ENCODE measurements at regions not wholly inside any gene's neighbourhood (a gene's known extent, or its start where the extent isn't known, plus 50 kb on each side); places are given as distances from the start of the nearest gene placed in this dataset.

DNA sequence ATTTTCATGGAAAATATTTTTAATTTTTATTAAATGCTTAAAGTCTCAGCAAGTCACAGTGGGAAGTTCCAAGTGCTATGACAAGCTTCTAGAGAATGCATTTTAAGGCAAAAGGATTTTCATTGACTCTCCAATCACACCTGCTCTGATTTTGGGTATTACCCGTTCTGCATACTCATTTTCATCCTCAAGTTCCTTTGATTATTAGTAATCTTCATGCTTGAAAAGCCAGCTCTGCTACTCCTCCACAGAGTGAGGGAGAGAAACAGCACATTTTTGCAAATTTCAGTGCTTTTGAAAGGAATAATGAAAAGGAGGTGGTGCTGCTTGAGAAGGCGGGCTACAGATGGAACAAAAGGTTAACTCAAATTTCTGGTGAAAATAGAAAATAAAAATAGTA, 450.7 kb downstream of the NSUN3 start:
- DNase-seq: no peak

DNA sequence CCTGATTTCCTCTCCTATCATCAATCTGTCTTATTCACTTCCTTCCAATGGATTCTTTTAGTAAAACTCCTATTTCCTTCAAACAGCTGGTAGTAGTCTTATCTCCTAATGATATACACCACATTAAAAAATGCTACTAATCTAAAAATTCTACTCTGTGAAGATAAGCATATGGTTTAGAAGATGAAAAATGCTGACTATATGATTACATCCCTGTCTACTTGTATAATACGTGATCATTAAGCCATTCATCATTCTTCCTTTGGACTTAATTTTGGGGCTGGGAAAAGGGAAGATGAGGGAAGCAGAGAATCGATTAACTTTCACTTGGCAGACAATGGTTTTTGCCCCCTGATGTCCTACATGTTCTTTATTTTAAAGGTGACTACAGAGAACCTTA, 453.1 kb downstream of the NSUN3 start:
- no peak for DNase-seq

DNA sequence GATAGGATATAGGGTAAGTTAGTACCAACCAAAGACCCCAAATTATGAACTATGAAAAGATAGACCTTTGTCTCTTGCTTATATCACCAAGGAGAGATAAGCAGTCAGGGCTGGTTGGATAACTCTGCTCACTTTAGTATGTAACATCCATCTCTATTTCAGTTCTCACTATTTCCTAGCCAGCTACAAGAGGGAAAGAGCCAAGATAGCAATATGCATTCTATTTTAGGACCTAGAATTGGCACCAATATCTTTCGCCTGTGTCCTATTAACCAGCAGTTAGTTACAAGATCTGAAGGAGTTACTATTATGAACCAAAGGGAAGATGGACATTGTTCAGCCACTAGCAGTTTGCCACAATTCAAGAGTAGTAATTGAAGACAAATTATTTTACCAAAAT, 457.5 kb downstream of the NSUN3 start:
- no peak for DNase-seq

DNA sequence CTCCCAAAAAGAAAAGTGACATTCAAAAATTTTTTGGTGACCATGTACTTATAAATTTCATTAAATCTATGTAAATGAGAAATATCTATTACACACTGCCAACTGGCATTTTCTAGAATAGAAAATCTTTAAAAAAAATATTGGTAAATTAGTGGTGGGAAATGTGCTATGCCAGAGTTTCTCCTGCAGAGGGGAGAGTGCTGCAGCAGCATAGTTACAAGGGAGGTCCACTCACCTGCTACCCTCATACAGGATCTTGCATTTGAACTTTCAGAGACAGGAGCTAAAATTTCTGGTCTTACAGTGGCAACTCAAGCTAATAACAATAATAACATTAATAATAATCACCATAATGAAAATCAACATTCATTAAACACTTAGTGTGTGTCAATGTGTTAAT, 459.6 kb downstream of the NSUN3 start:
- DNase-seq: no peak

DNA sequence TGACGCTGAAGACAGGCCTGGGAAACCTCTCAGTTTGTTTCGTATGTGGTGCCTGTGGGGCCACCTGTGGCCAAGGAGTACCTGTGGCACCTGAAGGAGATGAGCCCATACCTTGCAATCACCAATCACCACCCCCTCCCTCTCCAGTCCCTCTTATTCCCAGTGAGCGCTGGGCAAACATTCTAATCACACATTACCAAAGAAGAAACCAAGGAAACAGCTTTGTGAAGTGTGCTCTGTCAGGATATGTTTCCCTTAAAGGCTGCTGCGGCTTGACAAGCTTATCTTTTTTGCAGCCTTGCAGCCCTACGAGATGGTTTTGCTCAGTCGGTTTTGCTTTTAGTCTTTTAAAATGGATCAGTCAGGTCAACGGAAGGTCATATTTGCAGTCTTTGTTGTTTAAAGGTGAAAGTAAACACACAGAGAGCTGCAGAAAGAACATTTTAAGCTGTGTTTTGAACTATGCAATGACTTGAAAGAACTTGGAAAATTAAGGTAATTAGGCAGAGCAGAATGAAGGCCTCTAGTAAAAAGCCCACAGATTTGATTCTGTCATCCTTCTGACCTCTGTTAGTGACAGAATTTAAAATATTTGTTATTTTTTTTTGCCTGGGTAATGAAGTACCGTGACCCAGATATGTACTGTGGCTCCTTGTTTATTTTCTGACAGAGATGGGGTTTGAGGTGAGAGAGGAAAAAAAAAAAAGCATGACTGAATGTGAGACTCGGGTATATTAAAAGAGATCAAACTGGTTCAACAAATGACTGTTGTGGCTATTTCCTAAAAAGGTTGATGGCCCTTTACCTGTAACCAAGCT, 461.4 kb downstream of the NSUN3 start:
- DNase-seq: no peak

DNA sequence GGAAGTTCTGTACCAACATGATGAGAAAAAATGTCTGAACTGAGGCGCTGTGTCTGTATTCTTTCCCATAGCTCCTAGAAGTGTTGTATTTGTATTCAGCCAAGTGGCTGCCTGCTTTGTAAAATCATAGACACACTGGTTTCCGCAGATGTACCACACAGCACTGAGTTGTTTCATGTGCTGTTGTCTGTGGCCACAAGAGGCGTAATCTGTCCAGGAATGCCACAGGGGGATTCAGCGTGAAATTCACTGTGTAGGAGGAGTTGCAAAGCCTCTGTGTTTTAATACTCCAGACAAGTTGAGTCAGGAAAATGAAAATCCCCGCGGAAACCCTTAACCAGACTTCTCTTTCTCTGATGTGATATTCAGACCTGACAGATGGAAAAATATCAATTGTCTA, 462.2 kb downstream of the NSUN3 start:
- no peak for DNase-seq

DNA sequence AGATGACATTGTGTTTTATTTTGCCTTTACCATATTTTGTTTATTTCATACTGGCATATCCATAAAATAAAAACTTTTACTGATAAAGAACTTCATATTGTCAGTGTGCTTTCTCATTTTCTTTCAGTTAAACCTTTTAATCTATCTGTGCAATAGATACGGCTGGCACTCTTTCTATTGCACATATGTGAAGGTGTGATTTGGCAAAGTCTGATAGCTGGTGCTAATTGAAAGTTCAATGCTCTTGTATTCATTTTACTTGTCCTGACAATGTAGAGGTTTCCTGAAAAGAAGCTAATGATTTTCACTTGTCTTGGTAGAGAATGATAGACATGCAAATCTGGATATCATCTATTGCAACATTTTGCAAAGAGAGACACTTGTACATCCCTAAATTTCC, 467.0 kb downstream of the NSUN3 start:
- DNase-seq: no peak

DNA sequence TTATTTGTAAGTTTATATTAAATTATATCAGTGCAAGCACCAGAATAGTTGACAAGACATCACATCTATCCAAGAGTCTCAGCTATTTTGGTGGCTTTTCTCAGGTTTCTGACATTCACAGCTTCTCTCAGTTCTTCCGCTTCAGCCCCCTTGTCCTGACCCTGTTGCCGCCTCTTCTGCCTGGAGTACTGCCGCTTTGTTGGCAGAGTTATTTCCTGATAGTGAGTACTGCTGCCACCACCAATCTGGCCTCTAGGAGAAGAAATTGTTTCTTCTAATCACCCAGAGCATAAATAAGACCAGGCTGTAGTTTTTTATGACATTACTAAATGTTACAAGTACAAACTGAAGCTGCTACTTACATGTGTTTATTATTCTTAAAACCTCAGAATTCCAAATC, 470.1 kb downstream of the NSUN3 start:
- DNase-seq: no peak

DNA sequence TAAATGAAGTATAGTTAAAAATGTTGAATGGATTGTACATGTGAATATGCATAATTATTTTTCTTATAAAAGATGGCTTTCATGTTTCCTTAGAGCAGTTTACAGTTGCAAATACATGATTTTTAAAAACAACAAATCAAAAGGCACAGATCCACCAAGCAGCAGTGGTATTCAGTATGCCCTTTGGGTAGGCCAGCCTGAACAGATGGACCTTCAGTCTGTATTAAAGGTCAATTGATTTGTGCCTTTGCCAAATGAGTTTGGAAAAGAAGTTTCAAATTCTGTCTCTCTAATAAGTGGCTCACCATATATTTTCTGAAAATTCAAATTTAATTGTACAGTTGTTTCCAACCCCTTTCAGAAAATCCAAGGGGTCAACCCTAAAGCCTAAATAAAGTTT, 477.1 kb downstream of the NSUN3 start:
- DNase-seq: no peak

DNA sequence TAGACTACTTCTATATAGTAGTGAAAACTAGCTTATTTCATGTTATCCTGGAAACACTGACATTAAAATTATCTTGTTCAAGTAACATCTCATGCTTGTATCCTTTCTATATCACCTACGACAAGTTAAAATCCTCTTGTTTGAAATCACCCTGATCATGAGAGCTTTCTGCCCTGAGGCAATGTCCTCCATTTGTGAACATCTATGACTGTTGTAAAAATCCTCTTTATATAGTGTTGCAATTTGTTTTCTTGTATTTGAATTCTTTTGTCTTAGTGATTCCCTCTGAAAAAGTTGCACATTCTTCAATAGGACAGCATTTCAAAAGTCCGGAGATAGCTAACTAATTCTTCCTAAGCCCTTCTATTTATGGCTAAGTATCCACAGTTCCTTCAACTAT, 480.3 kb downstream of the NSUN3 start:
- DNase-seq: no peak

DNA sequence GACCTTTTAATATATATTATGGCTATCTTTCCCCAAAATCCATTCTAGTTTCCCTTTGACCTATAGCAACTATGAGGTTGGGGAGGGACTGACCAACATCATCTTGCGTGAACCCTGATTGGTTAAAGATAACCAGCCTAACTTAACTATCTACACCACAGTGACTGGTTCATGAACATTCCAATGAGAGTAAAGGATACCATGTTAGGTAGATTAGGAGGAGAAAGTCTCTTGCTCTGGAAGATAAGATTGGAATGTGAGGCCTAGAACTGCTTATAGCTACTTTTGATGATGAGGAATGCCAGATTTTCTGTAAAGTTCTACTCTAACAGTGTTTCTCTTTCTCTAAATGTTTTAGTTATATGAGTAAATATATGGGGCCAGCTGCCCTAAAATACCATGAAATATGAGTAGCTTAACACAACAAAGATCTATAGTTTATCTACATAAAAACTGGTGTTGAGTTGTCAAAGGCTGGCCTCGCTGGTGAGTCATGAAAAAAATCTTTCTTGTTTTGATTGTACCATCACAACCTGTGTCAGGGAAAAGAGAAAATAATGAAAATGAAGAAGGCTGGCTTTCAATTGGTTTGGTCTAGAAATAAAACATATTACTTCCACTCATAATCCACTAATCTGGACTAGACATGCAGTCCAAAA, 481.4 kb downstream of the NSUN3 start:
- no peak for DNase-seq

DNA sequence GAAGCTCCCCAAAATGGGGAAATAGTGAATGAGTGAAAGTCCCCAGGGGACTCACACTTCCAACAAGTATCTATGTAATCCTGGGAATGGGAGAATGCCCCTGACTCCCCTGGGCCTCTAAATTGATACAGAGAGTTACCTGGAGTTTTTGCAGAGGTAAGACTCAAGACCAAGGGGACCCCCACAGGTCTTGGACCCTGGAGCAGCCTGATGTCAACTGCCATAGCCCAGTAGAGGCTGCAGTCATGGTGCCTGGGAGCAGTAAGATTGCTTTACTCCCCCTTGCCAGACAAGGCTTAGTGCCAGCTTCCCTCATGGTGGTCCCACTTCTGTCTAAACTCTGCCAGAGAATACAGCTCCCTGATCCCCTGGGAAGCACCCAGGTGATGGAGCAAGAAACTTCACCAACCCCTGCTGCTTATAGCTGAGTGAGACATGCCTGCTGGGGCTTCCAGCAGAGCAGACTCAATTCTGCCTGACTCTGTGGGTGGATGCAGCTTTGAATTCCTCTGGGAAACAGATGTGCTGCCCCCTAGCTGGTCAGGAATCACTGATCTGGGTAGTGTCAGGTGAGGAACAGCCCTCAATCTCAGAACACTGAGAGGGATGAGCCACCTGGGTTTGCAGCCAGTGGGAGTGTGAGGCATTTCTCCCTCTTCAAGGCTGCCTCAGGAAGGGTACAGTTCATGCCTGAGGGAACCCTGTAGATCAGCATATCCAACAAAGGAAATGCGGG, 485.9 kb downstream of the NSUN3 start:
- no peak for DNase-seq

DNA sequence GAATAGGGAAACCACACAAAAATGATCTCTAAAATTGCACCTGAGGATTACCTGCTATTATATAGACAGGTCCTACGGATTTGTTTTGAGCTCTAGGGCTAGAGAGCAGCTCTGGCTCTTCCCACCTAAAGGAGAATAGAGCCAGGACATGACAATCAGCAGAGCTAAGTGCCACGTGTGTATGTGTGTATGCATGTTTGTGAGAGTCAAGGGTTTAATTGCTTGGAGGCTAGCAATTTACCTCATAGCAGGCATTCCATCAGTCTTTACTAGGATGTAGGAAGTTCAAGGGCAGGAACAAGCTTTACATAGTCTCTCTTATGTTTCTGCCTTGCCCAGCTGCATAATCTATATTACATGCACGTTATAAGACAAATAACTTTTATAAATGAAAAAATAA, 498.2 kb downstream of the NSUN3 start:
- no peak for DNase-seq

DNA sequence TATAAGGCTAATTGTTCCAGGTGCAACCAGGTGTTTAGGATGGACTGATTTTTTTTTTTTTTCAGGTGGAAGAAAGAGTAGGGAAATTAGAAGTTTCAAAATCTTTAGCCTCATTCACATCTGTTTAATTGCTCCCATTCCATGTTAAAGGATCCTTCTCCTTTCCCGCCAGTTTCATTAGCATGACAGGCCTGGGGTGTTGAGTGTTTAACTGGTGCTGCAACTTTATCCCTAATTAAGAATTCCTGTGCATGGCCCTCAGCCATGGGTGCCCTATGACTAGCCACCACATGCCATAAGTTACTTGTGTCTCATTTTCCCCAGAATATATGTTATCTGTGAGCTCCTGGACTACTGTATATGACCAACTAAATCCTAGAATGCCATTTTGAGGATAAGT, 501.4 kb downstream of the NSUN3 start:
- DNase-seq: no peak

DNA sequence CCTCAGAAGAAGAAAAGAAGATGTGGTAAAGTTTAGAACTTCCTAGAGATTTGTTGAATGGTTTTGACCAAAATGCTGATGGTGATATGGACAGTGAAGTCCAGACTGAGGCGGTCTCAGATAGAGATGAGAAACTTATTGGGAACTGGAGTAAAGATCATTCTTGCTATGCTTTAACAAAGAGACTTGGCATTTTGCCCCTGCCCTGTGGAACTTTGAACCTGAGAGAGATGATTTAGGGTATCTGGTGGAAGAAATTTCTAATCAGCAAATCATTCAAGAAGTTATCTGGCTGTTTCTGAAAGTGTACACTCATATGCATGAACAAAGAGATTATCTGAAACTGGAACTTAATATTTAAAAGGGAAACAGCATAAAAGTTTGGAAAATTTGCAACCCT, 505.2 kb downstream of the NSUN3 start:
- no peak for DNase-seq

DNA sequence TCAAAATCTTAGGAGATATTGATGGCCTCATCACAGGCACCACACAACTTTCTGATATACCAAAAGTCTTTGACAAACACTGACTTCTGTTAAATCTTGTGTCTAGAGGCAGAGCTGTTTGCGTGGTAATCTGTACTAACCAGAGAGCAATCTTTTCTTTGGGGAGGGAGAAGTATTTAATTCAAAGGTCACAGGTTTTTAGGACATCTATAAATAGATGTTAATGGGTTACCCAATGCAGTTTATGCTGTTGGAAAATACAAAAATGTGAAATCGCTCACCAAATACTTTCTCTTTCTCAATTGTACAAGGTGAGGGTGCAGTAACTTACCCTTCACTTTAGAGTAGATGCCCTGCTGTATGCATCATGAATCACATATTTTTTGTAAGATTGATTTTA, 510.5 kb downstream of the NSUN3 start:
- DNase-seq: no peak

DNA sequence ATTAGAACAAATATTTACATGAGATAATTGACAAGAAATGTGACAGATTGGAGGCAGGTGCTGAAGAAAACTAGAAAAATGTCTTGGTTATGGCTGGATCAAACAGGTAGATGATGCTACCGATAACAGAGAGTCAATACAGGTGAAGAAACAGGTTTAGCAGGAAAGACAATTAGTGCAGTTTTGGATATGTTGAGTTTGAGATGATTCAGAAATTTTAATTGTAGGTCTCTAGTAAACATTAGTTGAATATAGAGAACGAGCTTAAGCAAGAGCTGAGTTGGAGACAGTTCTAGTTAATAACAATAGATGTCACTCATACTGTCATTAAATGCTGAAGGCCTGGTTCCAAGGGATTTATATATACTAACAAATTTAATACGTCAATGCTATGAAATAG, 524.4 kb downstream of the NSUN3 start:
- DNase-seq: no peak

DNA sequence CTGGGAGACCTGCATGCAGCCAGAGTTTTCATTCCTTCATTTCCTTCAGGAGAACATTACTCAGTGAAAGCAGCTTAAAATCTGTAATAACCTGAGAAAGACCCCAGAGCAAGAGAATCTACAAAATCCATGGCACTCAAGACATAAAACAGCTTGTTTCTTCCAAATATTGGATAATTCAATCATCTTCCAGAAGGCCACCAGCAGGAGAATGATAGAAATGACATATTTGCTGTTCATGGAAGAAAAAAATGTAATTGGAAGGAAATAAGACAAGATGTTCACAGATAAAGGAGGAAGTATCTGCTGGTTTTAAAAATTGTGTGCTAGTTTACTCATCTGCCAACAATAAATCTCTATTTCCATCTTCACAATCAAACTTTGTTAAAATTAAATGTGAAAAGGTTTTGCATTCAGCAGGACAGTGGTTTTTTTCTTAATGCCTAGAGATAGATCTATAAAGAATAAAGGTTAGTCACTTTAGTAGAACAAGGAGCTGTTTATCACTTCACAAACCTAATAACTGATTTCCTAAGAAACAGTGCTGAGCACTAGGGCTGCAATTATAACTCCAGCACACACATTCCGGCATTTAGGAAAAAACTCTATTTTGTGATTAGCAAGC, 530.8 kb downstream of the NSUN3 start:
- DNase-seq: no peak

DNA sequence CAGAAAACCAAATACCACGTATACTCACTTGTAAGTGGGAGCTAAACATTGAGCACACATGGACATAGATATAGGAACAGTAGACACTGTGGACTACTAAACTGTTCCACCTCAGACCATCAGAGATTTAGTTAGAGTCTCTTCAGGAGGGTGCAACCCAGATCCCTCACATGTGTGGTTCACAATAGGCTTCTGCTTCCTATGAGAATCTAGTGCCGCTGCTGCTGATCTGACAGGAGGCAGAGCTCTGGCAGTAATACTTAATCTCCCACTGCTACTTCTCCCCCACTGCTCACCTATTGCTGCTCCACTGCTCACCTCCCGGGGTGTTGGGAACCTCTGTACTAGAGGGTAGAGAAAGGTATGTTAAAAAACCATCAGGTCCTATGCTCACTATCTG, 533.3 kb downstream of the NSUN3 start:
- no peak for DNase-seq

DNA sequence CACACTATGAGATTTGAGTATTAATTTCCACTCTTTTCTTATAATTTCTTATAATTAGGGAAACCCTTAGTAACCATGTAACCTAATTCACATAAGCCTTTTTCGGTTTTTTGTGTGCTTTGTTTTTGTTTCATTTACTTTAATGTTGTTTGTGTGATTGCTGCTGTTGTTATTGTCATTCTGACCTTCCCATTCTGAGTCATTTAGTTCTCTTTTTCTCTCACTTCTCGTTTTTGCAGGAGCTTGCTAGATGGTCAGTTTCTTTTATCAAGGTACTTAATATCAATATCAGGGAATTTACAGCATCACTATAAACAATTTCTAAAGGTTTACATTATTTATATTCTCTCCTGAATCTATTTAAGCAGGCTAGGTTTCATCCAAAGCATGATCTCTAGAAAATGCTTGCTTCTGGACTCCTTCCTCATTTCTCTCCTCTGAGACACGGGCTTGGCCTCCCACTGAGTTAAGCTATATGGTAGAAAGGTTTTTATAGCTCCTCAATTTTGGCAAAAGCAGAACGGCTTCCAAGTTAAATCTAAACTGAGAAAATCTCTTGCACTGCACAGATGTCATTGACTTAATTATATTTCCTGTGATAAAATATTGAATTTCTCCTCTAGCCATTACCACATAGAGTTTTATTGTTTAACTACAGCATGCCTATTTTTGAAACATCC, 534.2 kb downstream of the NSUN3 start:
- no peak for DNase-seq

DNA sequence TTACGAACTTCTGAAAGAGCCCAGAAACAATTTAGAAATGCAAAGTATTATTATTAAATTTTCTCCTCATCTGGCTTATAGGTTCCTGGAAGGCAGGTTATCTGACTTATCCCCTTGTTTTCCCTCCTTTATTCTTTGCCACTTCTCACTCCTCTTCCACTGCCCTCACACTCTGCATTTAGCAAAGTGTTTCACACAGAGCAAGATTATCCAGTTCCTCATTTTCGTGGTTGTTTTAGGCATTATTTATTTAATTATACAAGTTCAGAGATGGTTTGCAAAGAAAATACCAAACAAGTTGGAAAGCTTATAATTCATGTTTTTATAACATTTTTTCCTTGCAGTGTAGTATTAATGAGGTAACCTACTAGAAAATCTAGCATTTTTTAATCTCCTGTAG, 544.9 kb downstream of the NSUN3 start:
- no peak for DNase-seq

DNA sequence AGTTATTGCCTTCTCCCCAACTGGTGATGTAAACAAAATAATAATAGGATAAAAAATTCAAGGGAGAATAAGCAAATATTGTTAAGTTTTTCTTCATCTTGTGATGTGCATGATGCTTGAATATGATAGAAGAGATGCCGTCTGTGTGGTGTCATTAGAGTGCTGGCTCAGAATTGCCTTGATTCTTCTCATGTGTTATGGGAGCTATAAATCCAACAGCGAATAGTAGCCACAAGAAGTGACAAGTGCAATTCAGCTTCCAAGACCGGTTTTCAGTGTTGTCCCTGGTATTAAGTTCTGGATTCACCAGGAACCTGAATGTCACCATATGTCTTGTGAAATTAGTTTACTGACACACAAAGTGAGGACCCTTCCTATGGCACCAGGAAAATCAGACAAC, 547.0 kb downstream of the NSUN3 start:
- no peak for DNase-seq

DNA sequence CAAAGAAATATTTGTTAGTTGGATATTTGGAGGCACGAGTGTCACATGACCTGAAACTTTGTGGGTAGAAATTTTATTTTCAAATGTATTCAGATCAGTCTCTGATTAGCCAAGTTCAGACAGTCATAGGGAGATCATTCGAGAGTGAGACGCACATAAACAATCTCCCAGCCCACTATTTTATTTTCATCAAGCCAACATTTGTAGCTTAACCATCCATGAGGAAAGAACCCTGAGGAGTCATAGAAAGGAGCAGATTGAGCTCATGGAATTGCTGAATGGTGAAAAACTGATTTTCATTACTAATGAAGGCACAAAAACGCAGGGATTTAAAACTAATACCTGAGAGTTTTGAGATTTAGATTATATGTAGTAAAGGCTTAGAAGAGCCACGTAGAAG, 548.7 kb downstream of the NSUN3 start:
- DNase-seq: no peak

All from activated CD8-positive, alpha-beta memory T cell treated with anti-CD3 and anti-CD28 coated beads, Interleukin-2, amount 50 U/mL, for 48 hours (primary cell).